ENCODE measurements at regions not wholly inside any gene's neighbourhood (a gene's known extent, or its start where the extent isn't known, plus 50 kb on each side); places are given as distances from the start of the nearest gene placed in this dataset.

DNA sequence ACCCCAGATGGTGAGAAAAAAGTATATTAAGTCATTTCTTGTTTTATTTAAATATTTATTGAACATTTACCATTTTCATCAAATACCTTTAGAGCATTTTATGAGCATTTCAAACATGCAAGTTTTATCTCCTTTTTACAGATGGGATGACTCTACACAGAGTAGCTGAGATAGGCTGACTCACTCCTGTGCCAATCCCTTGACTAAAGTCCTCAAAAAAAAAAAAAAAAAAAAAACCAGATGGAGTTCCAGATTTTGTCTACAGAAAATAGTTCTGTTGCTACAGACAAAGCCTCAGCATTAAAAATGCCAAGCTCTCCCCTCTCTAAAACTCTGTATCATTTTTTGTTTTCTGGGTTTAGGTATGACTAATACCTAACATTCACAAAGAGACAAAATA is 303.0 kb upstream of the PLD5 start:
- TF ChIP-seq, protein P1, sequence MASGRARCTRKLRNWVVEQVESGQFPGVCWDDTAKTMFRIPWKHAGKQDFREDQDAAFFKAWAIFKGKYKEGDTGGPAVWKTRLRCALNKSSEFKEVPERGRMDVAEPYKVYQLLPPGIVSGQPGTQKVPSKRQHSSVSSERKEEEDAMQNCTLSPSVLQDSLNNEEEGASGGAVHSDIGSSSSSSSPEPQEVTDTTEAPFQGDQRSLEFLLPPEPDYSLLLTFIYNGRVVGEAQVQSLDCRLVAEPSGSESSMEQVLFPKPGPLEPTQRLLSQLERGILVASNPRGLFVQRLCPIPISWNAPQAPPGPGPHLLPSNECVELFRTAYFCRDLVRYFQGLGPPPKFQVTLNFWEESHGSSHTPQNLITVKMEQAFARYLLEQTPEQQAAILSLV (CRISPR knock-in tag; IDR thresholded peaks at IDR 0.05; ENCODE audit: borderline replicate concordance) = no peak
- TF ChIP-seq ZNF615 (CRISPR knock-in tag; IDR thresholded peaks at IDR 0.05; ENCODE audit: borderline replicate concordance) (no peak), KLF11 (CRISPR knock-in tag; IDR thresholded peaks at IDR 0.05) (no peak), WIZ (CRISPR knock-in tag; IDR thresholded peaks at IDR 0.05) (no peak), ZFP36L1 (CRISPR knock-in tag; IDR thresholded peaks at IDR 0.05) (no peak), ZMYM2 (CRISPR knock-in tag; IDR thresholded peaks at IDR 0.05) (no peak), EZH2 (conservative IDR thresholded peaks at IDR 0.05; ENCODE audit: low read depth, low read length) (no peak), ZNF260 (CRISPR knock-in tag; IDR thresholded peaks at IDR 0.05; ENCODE audit: borderline replicate concordance, low read depth) (no peak), GATAD2A (CRISPR knock-in tag; IDR thresholded peaks at IDR 0.05) (no peak), TOE1 (CRISPR knock-in tag; IDR thresholded peaks at IDR 0.05) (no peak)
- TF ChIP-seq, protein P2, sequence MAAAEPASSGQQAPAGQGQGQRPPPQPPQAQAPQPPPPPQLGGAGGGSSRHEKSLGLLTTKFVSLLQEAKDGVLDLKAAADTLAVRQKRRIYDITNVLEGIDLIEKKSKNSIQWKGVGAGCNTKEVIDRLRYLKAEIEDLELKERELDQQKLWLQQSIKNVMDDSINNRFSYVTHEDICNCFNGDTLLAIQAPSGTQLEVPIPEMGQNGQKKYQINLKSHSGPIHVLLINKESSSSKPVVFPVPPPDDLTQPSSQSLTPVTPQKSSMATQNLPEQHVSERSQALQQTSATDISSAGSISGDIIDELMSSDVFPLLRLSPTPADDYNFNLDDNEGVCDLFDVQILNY (CRISPR knock-in tag; conservative IDR thresholded peaks at IDR 0.05) = no peak
- TF ChIP-seq, protein P3, sequence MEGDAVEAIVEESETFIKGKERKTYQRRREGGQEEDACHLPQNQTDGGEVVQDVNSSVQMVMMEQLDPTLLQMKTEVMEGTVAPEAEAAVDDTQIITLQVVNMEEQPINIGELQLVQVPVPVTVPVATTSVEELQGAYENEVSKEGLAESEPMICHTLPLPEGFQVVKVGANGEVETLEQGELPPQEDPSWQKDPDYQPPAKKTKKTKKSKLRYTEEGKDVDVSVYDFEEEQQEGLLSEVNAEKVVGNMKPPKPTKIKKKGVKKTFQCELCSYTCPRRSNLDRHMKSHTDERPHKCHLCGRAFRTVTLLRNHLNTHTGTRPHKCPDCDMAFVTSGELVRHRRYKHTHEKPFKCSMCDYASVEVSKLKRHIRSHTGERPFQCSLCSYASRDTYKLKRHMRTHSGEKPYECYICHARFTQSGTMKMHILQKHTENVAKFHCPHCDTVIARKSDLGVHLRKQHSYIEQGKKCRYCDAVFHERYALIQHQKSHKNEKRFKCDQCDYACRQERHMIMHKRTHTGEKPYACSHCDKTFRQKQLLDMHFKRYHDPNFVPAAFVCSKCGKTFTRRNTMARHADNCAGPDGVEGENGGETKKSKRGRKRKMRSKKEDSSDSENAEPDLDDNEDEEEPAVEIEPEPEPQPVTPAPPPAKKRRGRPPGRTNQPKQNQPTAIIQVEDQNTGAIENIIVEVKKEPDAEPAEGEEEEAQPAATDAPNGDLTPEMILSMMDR (CRISPR knock-in tag; IDR thresholded peaks at IDR 0.05) = no peak
- TF ChIP-seq, protein P4, sequence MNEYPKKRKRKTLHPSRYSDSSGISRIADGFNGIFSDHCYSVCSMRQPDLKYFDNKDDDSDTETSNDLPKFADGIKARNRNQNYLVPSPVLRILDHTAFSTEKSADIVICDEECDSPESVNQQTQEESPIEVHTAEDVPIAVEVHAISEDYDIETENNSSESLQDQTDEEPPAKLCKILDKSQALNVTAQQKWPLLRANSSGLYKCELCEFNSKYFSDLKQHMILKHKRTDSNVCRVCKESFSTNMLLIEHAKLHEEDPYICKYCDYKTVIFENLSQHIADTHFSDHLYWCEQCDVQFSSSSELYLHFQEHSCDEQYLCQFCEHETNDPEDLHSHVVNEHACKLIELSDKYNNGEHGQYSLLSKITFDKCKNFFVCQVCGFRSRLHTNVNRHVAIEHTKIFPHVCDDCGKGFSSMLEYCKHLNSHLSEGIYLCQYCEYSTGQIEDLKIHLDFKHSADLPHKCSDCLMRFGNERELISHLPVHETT (CRISPR knock-in tag; conservative IDR thresholded peaks at IDR 0.05) = no peak
